ENCODE measurements at regions not wholly inside any gene's neighbourhood (a gene's known extent, or its start where the extent isn't known, plus 50 kb on each side); places are given as distances from the start of the nearest gene placed in this dataset.

GRCh38 chr11:31873124-31873523 lies 62.0 kb upstream of the PAX6 start:
- H3K27me3 ChIP-seq (replicated peaks; ENCODE audit: insufficient read depth, low read length) = no peaks in the 10 kb centered on the region
- no peak overlapping the region for H3K9ac ChIP-seq (ENCODE audit: low read length)
- no peaks in the 10 kb centered on the region for H3K79me2 ChIP-seq (ENCODE audit: low read length)
- no peak overlapping the region for H3K4me3 ChIP-seq (ENCODE audit: low read length)
- no peaks in the 10 kb centered on the region for H3F3A ChIP-seq (ENCODE audit: insufficient read depth, low read length)
- H3K9me3 ChIP-seq (replicated peaks; ENCODE audit: insufficient read depth, low read length) = no peaks in the 10 kb centered on the region
- TF ChIP-seq EZH2phosphoT487 (IDR thresholded peaks at IDR 0.05; ENCODE audit: low read length) (no peak), EZH2 (optimal IDR thresholded peaks at IDR 0.05; ENCODE audit: low read depth, low read length) (no peak)
- DNase-seq = no peak
- no peaks in the 10 kb centered on the region for H4K20me1 ChIP-seq (ENCODE audit: insufficient read depth, low read length)
- no peak overlapping the region for H2AFZ ChIP-seq (ENCODE audit: low read length)
- H3K9me2 ChIP-seq (replicated peaks; ENCODE audit: insufficient read depth, low read length) = no peaks in the 10 kb centered on the region
- no peak overlapping the region for H3K4me2 ChIP-seq (ENCODE audit: low read depth, low read length)
- H3K36me3 ChIP-seq (replicated peaks; ENCODE audit: insufficient read depth, low read length) = no peaks in the 10 kb centered on the region
- no peaks in the 10 kb centered on the region for H3K4me1 ChIP-seq (ENCODE audit: low read length)
- no peak overlapping the region for H3K27ac ChIP-seq (ENCODE audit: low read length)

GRCh38 chr11:31872076-31872443 lies 60.9 kb upstream of the PAX6 start:
- Histone ChIP-seq H3K4me2 (ENCODE audit: low read depth, low read length) (no peak overlapping the region), H4K20me1 (ENCODE audit: insufficient read depth, low read length) (no peaks in the 10 kb centered on the region), H3F3A (ENCODE audit: insufficient read depth, low read length) (no peaks in the 10 kb centered on the region), H2AFZ (ENCODE audit: low read length) (no peak overlapping the region), H3K27me3 (replicated peaks; ENCODE audit: insufficient read depth, low read length) (no peaks in the 10 kb centered on the region), H3K79me2 (ENCODE audit: low read length) (no peaks in the 10 kb centered on the region), H3K4me1 (ENCODE audit: low read length) (no peaks in the 10 kb centered on the region), H3K9ac (ENCODE audit: low read length) (no peak overlapping the region), H3K9me2 (replicated peaks; ENCODE audit: insufficient read depth, low read length) (no peaks in the 10 kb centered on the region), H3K4me3 (ENCODE audit: low read length) (no peak overlapping the region), H3K9me3 (replicated peaks; ENCODE audit: insufficient read depth, low read length) (no peaks in the 10 kb centered on the region), H3K36me3 (replicated peaks; ENCODE audit: insufficient read depth, low read length) (no peaks in the 10 kb centered on the region), H3K27ac (ENCODE audit: low read length) (no peak overlapping the region)
- DNase-seq = no peak
- TF ChIP-seq CTCF (IDR thresholded peaks at IDR 0.05; ENCODE audit: low read length) (no peak), EZH2phosphoT487 (IDR thresholded peaks at IDR 0.05; ENCODE audit: low read length) (no peak), EZH2 (optimal IDR thresholded peaks at IDR 0.05; ENCODE audit: low read depth, low read length) (no peak)

- Histone ChIP-seq H3K4me2 (ENCODE audit: low read depth, low read length) (no peak overlapping the region), H3K4me1 (ENCODE audit: low read length) (no peaks in the 10 kb centered on the region), H3K27me3 (replicated peaks; ENCODE audit: insufficient read depth, low read length) (no peaks in the 10 kb centered on the region), H3K27ac (ENCODE audit: low read length) (no peak overlapping the region), H3K36me3 (replicated peaks; ENCODE audit: insufficient read depth, low read length) (no peaks in the 10 kb centered on the region), H3K9me2 (replicated peaks; ENCODE audit: insufficient read depth, low read length) (no peaks in the 10 kb centered on the region), H4K20me1 (ENCODE audit: insufficient read depth, low read length) (no peaks in the 10 kb centered on the region), H3K9ac (ENCODE audit: low read length) (no peak overlapping the region), H3K79me2 (ENCODE audit: low read length) (no peaks in the 10 kb centered on the region), H3F3A (ENCODE audit: insufficient read depth, low read length) (no peaks in the 10 kb centered on the region), H3K9me3 (replicated peaks; ENCODE audit: insufficient read depth, low read length) (no peaks in the 10 kb centered on the region), H2AFZ (ENCODE audit: low read length) (no peak overlapping the region), H3K4me3 (ENCODE audit: low read length) (no peak overlapping the region)
- DNase-seq = no peak
- no peak for TF ChIP-seq EZH2 (optimal IDR thresholded peaks at IDR 0.05; ENCODE audit: low read depth, low read length)
- TF ChIP-seq EZH2phosphoT487 (IDR thresholded peaks at IDR 0.05; ENCODE audit: low read length) = no peak
- TF ChIP-seq CTCF (IDR thresholded peaks at IDR 0.05; ENCODE audit: low read length) = no peak
Observed at GRCh38 chr11:31871310-31872075, 60.4 kb upstream of the PAX6 start.

All from MM.1S (cell line).